T47D (cell line): ENCODE measurements at regions not wholly inside any gene's neighbourhood (a gene's known extent, or its start where the extent isn't known, plus 50 kb on each side); places are given as distances from the start of the nearest gene placed in this dataset.
A peak's percentile ranks its signal among the peaks of the same experiment; 100 is the strongest.

Source experiments
- DNase-seq, 2 experiments: peaks; one replicate each; pipeline versions ENCODE4 v3.0.0 to v3.0.0-alpha.2; 2011 to 2012; ENCODE audit warnings: low read depth in 1 of 2, low spot score in 1 of 2
- JUND ChIP-seq: IDR thresholded peaks from 2 replicates; pipeline ENCODE4 v1.6.1; 2012; ENCODE audit warnings: low read depth
- in situ Hi-C: cut with HindIII; loops from 2 replicates; pipeline ENCODE4 v1.10.0; 2016; ENCODE audit warnings: low sequenced_read_pairs, low pct_unique_long_range_greater_than_20kb

DNA sequence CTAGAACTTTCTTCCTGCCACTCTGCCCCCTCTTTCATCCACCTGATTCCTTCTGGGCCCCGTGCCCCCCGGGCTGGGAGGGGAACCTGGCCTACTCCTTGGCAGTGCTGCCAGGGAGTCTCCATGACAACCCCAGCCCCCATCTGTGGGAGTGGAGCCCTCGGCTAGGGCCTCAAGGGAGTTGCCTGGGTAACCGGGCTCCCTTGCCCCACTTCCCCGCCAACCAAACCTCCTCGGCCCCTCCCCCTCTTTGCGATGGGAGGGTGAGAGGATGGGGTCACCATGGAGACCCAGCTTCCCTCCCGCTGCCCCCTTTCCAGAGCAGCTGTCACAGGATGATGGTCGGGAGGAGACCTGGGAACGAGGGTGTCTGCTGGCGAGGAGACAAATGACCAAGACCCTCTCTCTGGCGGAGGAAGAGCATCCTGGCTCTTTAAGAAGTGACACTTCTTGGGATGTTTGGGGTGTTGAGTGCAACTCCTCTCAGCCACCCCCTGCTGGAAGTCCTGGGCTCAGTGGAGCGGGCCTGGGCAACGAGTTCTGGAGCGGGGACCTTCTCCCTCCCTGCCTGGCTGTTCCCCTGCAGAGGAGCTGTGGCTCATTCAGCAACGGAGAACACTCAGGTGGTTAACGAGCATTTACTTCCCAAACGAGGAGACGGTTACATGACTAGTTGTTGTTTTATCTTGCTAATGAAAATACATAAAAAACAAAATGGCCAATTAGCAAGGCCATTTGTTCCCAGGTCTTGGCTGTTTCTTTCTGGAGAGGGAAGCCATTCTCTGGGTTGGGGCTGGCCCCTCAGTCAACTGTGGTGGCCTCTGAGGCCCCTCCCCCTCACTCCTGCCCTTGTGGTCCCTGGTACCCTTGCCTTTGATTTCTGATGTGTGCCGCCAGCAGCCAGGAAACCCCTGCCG, 82.8 kb downstream of the UBIAD1 start:
- no peak for TF ChIP-seq JUND
- no peak for DNase-seq
- in situ Hi-C loops: no loop called here

DNA sequence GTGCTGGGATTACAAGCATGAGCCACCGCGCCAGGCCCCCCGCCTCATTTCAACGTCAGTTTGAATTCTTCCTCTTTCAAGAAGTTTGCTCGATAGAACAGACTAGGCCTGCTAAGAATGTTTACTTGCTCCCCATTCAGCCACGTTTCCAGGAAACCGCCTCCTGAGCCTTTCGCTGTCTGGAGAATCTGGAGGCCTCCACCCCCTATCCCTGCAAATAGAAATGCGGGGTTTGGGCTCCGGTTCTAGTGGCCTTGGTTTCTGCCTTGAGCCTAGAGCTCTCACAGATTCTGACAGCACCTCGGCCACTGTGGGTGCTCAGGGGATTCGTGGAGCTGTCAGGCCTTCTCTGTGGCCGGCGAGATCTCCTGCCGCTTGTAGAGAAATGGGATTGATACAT, 84.3 kb downstream of the UBIAD1 start:
- no peak for DNase-seq
- TF ChIP-seq JUND: no peak
- in situ Hi-C loops: no loop called here

DNA sequence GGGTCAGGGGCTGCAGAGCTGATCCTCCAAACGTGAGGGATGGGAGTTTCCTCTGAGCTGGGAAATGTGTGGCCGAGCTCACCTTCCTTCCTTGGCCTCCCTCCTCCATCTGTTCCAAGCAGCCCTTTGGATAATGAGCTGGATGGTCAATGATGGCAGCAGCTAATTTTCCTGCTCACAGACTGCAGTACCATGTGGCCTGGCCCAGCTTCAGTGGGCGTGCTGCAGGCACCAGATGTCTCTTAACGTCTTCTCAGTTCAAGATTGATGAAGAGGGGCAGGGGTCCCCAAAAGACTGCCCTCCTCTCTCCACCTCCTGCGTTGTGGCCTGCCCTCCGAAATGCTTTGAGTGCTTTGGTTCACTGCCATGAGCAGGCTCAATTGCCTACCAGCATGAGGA, 86.0 kb downstream of the UBIAD1 start:
- TF ChIP-seq JUND: no peak
- in situ Hi-C loops: no loop called here

DNA sequence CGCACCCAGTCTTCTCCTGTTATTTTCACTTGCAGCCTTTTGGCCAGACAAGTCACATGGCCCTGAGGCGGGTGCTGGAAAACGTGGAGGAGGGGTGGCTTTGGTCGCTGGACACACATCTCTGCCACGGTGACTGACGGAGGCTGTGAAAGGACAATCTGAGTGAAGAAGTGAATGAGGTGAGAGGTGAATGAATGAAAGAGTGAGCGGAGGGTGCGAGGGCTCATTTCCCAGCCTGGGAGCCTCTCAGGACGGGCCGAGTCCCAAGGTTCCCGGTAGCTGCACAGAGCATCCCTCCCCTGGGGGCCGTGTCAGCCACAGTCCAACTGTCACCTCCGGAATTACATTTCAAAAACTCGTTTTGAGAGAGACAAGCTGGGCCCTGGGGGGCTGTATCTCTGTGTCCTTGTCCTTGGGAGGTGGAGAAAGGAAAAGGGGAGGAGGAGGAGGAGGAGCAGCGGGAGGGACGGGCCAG, 89.6 kb downstream of the UBIAD1 start:
- TF ChIP-seq JUND: no peak
- in situ Hi-C loops: no loop called here
- DNase-seq: no peak

More for the DNA sequence above, 86.0 kb downstream of the UBIAD1 start:
- DNase-seq: no peak

DNA sequence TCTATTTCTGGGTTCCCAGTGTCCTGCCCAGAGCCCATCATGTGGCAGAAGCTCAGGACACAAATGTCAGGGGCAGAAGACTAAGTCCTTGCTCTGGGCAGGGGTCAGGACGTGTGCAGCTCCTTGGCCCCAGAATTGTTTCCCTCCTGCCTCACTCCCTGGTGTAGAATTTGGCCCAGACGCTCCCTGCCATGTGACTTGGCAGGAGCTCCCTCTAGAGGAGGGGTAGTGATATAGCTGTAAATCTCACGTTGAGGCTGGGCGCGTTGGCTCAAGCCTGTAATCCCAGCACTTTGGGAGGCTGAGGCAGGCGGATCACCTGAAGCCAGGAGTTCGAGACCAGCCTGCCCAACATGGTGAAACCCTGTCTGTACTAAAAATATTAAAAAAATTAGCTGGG, 91.2 kb downstream of the UBIAD1 start:
- peak in 1 of 2 experiments; percentile 69 for DNase-seq
- in situ Hi-C loops: no loop called here
- no peak for TF ChIP-seq JUND

DNA sequence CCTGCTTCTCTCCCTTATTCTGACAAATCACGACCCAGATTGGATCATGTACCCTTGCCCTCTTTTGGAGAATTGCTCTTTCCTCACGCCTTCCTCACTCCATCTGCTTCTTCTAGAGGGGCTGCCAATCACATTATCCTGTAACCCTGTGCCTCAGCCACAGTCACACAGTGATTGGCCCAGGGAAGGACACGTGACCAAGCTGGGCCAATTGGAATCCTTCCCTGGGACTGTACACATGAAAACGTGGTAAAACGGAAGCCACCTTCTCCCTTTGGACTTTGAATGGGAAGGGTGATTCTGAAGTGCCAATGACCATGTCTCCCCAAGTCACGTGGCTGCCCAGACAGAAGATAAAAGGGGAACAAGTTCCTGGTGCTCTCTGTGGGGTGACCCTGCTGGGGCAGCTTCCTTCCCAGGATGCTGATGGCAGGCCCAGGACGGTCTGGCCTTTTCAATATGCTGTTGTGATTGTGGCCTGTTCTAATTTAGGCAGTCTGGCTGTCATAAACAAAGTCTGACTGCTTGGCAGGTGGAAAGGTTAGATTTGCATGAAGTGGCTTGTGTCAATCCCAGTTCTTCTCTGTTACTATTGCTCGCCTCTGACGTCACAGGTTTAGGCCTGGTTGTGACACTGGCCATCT, 92.9 kb downstream of the UBIAD1 start:
- TF ChIP-seq JUND: no peak
- DNase-seq: no peak
- in situ Hi-C loops: no loop called here

DNA sequence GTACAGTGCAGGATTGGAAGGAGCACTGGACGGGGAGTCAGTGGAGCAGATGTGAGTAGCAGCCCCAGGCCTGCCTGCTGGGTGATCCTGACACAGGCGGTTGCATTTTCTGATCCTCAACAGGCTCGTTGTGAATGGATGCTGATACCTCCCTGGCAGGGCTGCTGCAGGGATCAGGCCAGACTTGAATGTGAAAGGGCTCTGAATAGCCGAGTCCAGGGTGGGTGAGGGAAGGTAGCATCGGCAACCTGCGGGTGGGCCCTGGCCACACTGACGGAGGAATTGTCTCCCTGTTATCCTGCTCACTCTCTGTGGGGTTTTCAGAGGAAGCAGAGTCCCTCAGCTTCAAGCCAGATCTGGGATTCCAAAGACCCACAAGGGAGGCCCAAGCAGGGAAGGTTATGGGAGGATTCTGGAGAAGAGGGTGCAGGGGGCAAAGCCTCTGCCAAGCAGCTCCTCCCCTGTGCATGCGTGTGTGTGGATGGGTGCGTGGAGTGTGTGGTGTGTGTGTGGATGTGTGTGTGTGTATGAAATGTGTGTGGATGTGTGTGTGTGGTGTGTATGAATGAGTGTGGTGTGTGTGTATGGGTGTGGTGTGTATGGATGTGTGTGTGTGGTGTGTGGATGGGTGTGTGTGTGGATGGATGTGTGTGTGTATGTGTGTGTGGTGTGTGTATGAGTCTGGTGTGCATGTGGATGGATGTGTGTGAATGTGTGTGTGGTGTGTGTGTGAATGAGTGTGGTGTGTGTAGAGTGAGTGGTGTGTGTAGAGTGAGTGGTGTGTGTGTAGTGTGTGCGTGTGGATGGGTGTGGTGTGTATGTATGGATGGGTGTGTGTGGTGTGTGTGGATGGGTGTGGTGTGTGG, 100.3 kb downstream of the UBIAD1 start:
- no peak for DNase-seq
- in situ Hi-C loops: no loop called here
- no peak for TF ChIP-seq JUND

DNA sequence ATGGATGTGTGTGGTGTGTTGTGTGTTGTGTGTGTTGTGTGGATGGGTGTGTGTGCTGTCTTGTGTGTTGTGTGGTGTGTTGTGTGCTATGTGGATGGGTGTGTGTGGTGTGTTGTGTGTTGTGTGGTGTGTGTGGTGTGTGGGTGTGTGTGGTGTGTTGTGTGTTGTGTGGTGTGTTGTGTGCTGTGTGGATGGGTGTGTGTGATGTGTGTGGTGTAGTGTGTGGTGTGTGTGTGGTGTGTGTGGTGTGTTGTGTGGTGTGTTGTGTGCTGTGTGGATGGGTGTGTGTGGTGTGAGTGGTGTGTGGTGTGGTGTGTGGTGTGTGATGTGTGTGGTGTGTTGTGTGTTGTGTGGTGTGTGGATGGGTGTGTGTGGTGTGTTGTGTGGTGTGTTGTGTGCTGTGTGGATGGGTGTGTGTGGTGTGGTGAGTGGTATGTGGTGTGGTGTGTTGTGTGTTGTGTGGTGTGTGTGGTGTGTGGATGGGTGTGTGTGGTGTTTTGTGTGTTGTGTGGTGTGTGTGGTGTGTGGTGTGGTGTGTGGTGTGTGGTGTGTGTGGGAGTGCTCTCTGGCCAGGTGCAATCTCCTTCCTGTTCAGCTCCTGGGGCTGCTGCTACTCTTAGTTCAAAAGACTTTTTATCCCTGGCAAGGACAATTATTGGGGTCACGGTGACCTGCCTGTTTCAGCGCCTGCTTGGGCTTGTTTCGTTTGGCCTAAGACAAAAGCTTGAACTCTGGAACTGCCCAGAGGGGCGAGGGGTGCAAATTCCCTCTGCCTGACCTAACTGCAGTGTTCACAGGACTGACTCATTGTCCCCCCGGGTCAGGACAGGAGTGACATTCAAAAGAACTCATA, 101.1 kb downstream of the UBIAD1 start:
- in situ Hi-C loops: no loop called here
- no peak for TF ChIP-seq JUND
- DNase-seq: peak in 1 of 2 experiments; percentile 94

DNA sequence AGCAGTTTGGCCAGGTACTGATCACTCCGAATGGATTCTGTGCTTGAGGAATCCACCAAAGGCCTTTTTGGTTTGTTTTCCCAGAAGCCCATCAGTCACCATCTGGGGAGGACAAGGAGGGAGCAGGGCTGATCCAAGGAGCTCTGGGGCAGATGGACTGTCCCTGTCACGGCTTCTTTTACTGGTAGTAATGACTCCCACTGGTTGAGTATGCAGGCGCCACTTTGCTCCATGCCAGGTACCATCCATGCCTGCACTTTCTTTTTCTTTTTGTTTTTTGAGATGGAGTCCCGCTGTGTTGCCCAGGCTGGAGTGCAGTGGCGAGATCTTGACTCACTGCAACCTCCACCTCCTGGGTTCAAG, 101.7 kb downstream of the UBIAD1 start:
- TF ChIP-seq JUND: no peak
- in situ Hi-C loops: no loop called here
- DNase-seq: no peak

DNA sequence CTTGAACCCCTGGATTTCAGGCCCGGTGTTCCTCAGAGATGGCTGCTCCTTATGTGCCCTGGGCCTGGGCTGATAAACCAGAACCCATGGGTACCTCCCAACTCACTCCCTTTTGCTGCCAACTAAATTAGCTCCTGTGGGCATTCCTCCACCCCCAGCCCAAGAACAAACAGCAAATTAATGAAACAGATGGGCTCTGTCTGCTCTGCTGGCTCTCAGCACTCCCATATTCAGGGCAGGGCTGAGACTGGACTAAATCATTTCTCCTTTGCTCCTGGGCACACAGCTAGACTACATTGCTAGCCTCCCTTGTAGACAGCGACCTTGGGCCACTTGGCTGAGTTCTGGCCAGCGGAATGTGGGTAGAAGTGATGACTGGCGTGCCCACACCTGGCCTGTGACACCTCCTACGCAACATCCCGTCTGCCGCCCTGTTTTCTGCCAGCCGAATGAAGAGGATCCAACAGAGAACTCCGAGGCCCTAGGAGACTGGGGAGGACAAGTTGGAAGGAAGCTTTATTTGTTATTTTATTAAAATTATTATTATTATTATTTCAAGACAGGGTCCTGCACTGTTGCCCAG, 101.9 kb upstream of the DISP3 start:
- in situ Hi-C loops: no loop called here
- TF ChIP-seq JUND: no peak
- no peak for DNase-seq

DNA sequence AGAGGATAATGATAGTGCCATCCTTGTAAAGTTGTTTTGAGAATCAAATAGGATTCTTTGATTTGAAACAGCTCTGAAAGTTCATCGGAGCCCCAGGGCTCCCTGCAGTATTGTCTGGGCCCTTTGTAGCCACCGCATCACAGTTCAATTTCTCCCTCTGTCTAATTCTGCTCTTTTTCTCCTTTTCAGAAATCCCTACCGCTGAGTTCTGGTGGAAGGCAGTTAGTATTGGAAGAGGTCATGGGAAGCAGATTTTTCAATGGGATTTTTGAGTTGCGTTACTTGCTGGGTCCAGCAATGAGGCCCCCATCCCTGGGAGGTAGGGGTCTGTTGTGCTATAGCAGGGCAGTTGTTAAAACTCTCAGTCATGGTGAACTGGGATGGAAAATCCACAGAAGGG, 101.0 kb upstream of the DISP3 start:
- TF ChIP-seq JUND: no peak
- in situ Hi-C loops: no loop called here
- no peak for DNase-seq
